Left cardiac atrium (tissue), 4 donors: ENCODE measurements at regions not wholly inside any gene's neighbourhood (a gene's known extent, or its start where the extent isn't known, plus 50 kb on each side); places are given as distances from the start of the nearest gene placed in this dataset.
"Not testable (repeated sequence)": the region's sequence is repeated elsewhere in the genome, so short reads cannot be mapped to it uniquely, and the experiment has no call there.

ENCODE experiments used
- ATAC-seq, 2 donors: fragments of 200-7000 bp; cut with Tn5 transposase; one replicate each; pipeline ENCODE4 v1.9.1; 2020; ENCODE audit warnings: mild to moderate bottlenecking in 2 of 2, moderate library complexity in 2 of 2
- DNase-seq: peaks from one replicate; pipeline ENCODE4 v3.0.0-alpha.2; 2020
- intact Hi-C, 2 donors: fragments of 100-400 bp; cut with DNase I; formaldehyde crosslinking; loops; one replicate each; pipeline versions ENCODE4 v1.14.1 to v1.15.1; 2022 to 2023
- donor health status: DM: no; HTN: yes; CAD: no.
- donor health status: DM: no; HTN: yes; CAD: no; lungs with severe emphysema.
- donor health status: DM: yes; HTN: yes; CAD: no.
- donor health status: Dilated cardiomyopathy.

- ATAC-seq (no peak), DNase-seq (no peak)
- intact Hi-C loops = no loop called here
Measured at GRCh38 chr12:131540138-131540623, 170.7 kb upstream of the SFSWAP start.

GRCh38 chr12:131541512-131541911 is 169.4 kb upstream of the SFSWAP start:
- DNase-seq, ATAC-seq, intact Hi-C loops: not testable (repeated sequence)

GRCh38 chr12:131542351-131542750 is 168.5 kb upstream of the SFSWAP start:
- no peak for DNase-seq
- intact Hi-C loops = no loop called here

GRCh38 chr12:131543040-131543439 is 167.8 kb upstream of the SFSWAP start:
- intact Hi-C loops = no loop called here
- ATAC-seq = no peak
- DNase-seq = no peak

More at GRCh38 chr12:131542351-131542750, 168.5 kb upstream of the SFSWAP start:
- no peak for ATAC-seq

- no peak for ATAC-seq
- intact Hi-C loops = no loop called here
Measured at GRCh38 chr12:131547555-131547954, 163.3 kb upstream of the SFSWAP start.

GRCh38 chr12:131550121-131550520 is 160.8 kb upstream of the SFSWAP start:
- intact Hi-C loops = no loop called here
- no peak for DNase-seq
- ATAC-seq = no peak

More at GRCh38 chr12:131547555-131547954, 163.3 kb upstream of the SFSWAP start:
- DNase-seq = no peak

GRCh38 chr12:131551675-131552491 is 159.0 kb upstream of the SFSWAP start:
- no peak for ATAC-seq

GRCh38 chr12:131552492-131552863 is 158.4 kb upstream of the SFSWAP start:
- intact Hi-C loops = no loop called here
- DNase-seq (no peak), ATAC-seq (no peak)

More at GRCh38 chr12:131551675-131552491, 159.0 kb upstream of the SFSWAP start:
- intact Hi-C loops = no loop called here
- DNase-seq = no peak

GRCh38 chr12:131553096-131553777 is 157.7 kb upstream of the SFSWAP start:
- ATAC-seq (no peak), DNase-seq (no peak)
- intact Hi-C loops = no loop called here

GRCh38 chr12:131555197-131555846 is 155.6 kb upstream of the SFSWAP start:
- intact Hi-C loops = no loop called here
- ATAC-seq = no peak
- no peak for DNase-seq

- DNase-seq = no peak
- no peak for ATAC-seq
- intact Hi-C loops = no loop called here
Measured at GRCh38 chr12:131555866-131556265, 155.0 kb upstream of the SFSWAP start.

- intact Hi-C loops = no loop called here
Measured at GRCh38 chr12:131557078-131557709, 153.7 kb upstream of the SFSWAP start.

GRCh38 chr12:131559517-131560516 is 151.1 kb upstream of the SFSWAP start:
- DNase-seq (no peak), ATAC-seq (no peak)
- intact Hi-C loops = no loop called here

More at GRCh38 chr12:131557078-131557709, 153.7 kb upstream of the SFSWAP start:
- DNase-seq (no peak), ATAC-seq (no peak)

- intact Hi-C loops = no loop called here
- ATAC-seq = no peak
- no peak for DNase-seq
Measured at GRCh38 chr12:131561051-131561450, 149.8 kb upstream of the SFSWAP start.

GRCh38 chr12:131561891-131562684 is 148.8 kb upstream of the SFSWAP start:
- DNase-seq (no peak), ATAC-seq (no peak)
- intact Hi-C loops = no loop called here

- intact Hi-C loops, ATAC-seq, DNase-seq: not testable (repeated sequence)
Measured at GRCh38 chr12:131564138-131564727, 146.7 kb upstream of the SFSWAP start.

GRCh38 chr12:131564845-131565244 is 146.0 kb upstream of the SFSWAP start:
- intact Hi-C loops = no loop called here
- no peak for ATAC-seq
- DNase-seq = no peak
